Mesothelial cell of epicardium (in vitro differentiated cells): ENCODE measurements at regions not wholly inside any gene's neighbourhood (a gene's known extent, or its start where the extent isn't known, plus 50 kb on each side); places are given as distances from the start of the nearest gene placed in this dataset.

ENCODE experiments used
- DNase-seq, 2 experiments: peaks; one replicate each; pipeline ENCODE4 v3.0.0; 2021; ENCODE audit warnings: low spot score in 2 of 2; ENCODE audit not compliant: unreplicated experiment in 2 of 2
- H3K27ac Mint-ChIP-seq: 2 replicates; pipeline ENCODE4 v1.8.0; 2021; ENCODE audit warnings: mixed read lengths
- H3K27me3 Mint-ChIP-seq: 2 replicates; pipeline ENCODE4 v1.8.0; 2021; ENCODE audit warnings: low read depth, mixed read lengths
- H3K36me3 Mint-ChIP-seq: 2 replicates; pipeline ENCODE4 v1.8.0; 2021; ENCODE audit warnings: mixed read lengths
- H3K4me1 Mint-ChIP-seq: 2 replicates; pipeline ENCODE4 v1.8.0; 2021; ENCODE audit warnings: mixed read lengths
- H3K4me3 Mint-ChIP-seq: 2 replicates; pipeline ENCODE4 v1.8.0; 2021; ENCODE audit warnings: mild to moderate bottlenecking, moderate library complexity, mixed read lengths
- H3K9me3 Mint-ChIP-seq: 2 replicates; pipeline ENCODE4 v1.8.0; 2021; ENCODE audit warnings: mixed read lengths
- TF ChIP-seq, protein P1 (sequence below): fragments of 200-600 bp; sonication (generic); IDR thresholded peaks from one replicate; pipeline ENCODE4 v1.5.0; 2021; ENCODE audit warnings: antibody characterized with exemption; ENCODE audit not compliant: unreplicated experiment

- H3K4me1 Mint-ChIP-seq: peaks cover 5% of the 10 kb centered on the region
- peaks cover 35% of the 10 kb centered on the region for H3K9me3 Mint-ChIP-seq
- no peak overlapping the region for H3K27ac Mint-ChIP-seq
- no peak for DNase-seq
- H3K36me3 Mint-ChIP-seq: peaks cover 6% of the 10 kb centered on the region
- no peaks in the 10 kb centered on the region for H3K27me3 Mint-ChIP-seq
- H3K4me3 Mint-ChIP-seq: no peak overlapping the region
- TF ChIP-seq, protein P1, sequence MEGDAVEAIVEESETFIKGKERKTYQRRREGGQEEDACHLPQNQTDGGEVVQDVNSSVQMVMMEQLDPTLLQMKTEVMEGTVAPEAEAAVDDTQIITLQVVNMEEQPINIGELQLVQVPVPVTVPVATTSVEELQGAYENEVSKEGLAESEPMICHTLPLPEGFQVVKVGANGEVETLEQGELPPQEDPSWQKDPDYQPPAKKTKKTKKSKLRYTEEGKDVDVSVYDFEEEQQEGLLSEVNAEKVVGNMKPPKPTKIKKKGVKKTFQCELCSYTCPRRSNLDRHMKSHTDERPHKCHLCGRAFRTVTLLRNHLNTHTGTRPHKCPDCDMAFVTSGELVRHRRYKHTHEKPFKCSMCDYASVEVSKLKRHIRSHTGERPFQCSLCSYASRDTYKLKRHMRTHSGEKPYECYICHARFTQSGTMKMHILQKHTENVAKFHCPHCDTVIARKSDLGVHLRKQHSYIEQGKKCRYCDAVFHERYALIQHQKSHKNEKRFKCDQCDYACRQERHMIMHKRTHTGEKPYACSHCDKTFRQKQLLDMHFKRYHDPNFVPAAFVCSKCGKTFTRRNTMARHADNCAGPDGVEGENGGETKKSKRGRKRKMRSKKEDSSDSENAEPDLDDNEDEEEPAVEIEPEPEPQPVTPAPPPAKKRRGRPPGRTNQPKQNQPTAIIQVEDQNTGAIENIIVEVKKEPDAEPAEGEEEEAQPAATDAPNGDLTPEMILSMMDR: no peak
Observed at GRCh38 chr10:44702531-44702930, 208.6 kb upstream of the TMEM72 start.

DNA sequence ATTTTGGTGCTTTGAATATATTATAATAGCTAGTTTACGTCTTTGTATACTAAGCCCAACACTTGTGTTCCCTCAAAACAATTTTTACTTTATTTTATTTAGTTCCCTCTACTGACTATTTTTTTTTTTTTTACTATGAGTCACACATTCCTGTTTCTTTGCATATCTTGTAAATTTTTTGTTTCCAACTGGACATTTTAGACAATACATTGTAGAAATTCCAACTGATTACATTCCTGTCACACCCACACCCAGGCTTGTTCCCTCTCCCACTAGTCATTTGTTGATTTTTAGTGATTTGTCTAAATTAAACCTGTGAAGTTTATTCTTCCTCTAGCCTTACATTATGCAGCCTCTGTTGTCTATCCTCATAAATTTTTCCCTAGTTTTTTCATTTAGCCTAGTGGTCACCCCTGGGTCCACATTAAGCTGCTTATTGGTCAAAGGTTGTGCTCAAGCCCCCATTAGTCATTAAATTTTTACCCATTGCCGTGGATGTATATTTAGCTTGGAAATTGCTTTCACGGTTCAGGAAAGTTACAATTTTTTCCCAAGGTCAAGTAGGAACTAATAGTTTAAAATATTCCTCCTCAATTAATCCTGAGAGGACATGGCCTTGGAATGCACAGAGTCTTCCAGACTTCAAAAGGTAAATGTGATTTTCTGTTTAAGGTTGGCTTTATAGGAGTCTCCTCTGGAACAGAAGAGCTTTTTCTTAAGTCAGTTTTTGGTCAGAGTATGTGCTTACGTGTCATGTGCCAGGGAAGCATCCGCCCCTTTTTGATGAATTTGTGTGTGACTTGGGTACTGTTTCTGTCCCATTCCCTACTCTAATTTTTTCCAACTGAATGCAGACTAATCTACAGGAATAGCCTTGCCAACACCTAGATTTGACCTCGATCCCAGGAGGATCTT is 207.6 kb upstream of the TMEM72 start:
- TF ChIP-seq, protein P1: no peak
- no peak for DNase-seq
- Mint-ChIP-seq H3K4me1 (peaks cover 10% of the 10 kb centered on the region), H3K27me3 (no peaks in the 10 kb centered on the region), H3K27ac (peak overlapping the region; percentile 36), H3K9me3 (peaks cover 35% of the 10 kb centered on the region), H3K36me3 (peaks cover 6% of the 10 kb centered on the region), H3K4me3 (no peak overlapping the region)

GRCh38 chr10:44704616-44705015 is 206.5 kb upstream of the TMEM72 start:
- H3K9me3 Mint-ChIP-seq: peaks cover 35% of the 10 kb centered on the region
- H3K4me1 Mint-ChIP-seq: peaks cover 16% of the 10 kb centered on the region
- TF ChIP-seq, protein P1: no peak
- H3K4me3 Mint-ChIP-seq: no peak overlapping the region
- H3K27me3 Mint-ChIP-seq: no peaks in the 10 kb centered on the region
- no peak overlapping the region for H3K27ac Mint-ChIP-seq
- peaks cover 6% of the 10 kb centered on the region for H3K36me3 Mint-ChIP-seq
- DNase-seq: no peak

GRCh38 chr10:44706745-44707144 is 204.4 kb upstream of the TMEM72 start:
- Mint-ChIP-seq H3K9me3 (peaks cover 22% of the 10 kb centered on the region), H3K4me1 (peaks cover 16% of the 10 kb centered on the region), H3K36me3 (peaks cover 6% of the 10 kb centered on the region), H3K4me3 (no peak overlapping the region), H3K27me3 (no peaks in the 10 kb centered on the region), H3K27ac (no peak overlapping the region)
- no peak for DNase-seq
- TF ChIP-seq, protein P1: no peak

GRCh38 chr10:44713307-44713706 is 197.8 kb upstream of the TMEM72 start:
- Mint-ChIP-seq H3K9me3 (peaks cover 6% of the 10 kb centered on the region), H3K4me3 (no peak overlapping the region), H3K36me3 (no peaks in the 10 kb centered on the region), H3K27me3 (no peaks in the 10 kb centered on the region), H3K27ac (no peak overlapping the region), H3K4me1 (peaks cover 10% of the 10 kb centered on the region)
- no peak for DNase-seq
- TF ChIP-seq, protein P1: no peak
